GM18873 (cell line): ENCODE measurements at regions not wholly inside any gene's neighbourhood (a gene's known extent, or its start where the extent isn't known, plus 50 kb on each side); places are given as distances from the start of the nearest gene placed in this dataset.
A peak's percentile ranks its signal among the peaks of the same experiment; 100 is the strongest.
"Not testable (repeated sequence)": the region's sequence is repeated elsewhere in the genome, so short reads cannot be mapped to it uniquely, and the experiment has no call there.

Experiments used
- ATAC-seq: cut with Tn5 transposase; IDR thresholded peaks from one replicate; pipeline ENCODE4 v1.9.1; 2021; ENCODE audit warnings: mild to moderate bottlenecking, moderate library complexity, moderate number of reproducible peaks; ENCODE audit not compliant: unreplicated experiment, low FRiP score

- ATAC-seq = no peak
These were observed 400.3 kb upstream of the CAMK1G start for GRCh38 chr1:209183195-209183594.

- no peak for ATAC-seq
These were observed 395.9 kb upstream of the CAMK1G start for GRCh38 chr1:209187589-209187988.

GRCh38 chr1:209190591-209191261, 392.8 kb upstream of the CAMK1G start:
- ATAC-seq = peak; percentile 83

GRCh38 chr1:209191262-209191634, 392.3 kb upstream of the CAMK1G start:
- no peak for ATAC-seq

GRCh38 chr1:209196140-209196539, 387.4 kb upstream of the CAMK1G start:
- no peak for ATAC-seq

GRCh38 chr1:209198961-209199750, 384.4 kb upstream of the CAMK1G start:
- no peak for ATAC-seq

- ATAC-seq = no peak
These were observed 383.7 kb upstream of the CAMK1G start for GRCh38 chr1:209199822-209200221.

- ATAC-seq = not testable (repeated sequence)
These were observed 381.2 kb upstream of the CAMK1G start for GRCh38 chr1:209202321-209202720.

- ATAC-seq = no peak
These were observed 380.5 kb upstream of the CAMK1G start for GRCh38 chr1:209202830-209203532.

GRCh38 chr1:209203533-209203895, 380.0 kb upstream of the CAMK1G start:
- no peak for ATAC-seq

GRCh38 chr1:209205039-209205438, 378.5 kb upstream of the CAMK1G start:
- ATAC-seq = no peak

- peak; percentile 13 for ATAC-seq
These were observed 376.3 kb upstream of the CAMK1G start for GRCh38 chr1:209207126-209207700.

- peak; percentile 62 for ATAC-seq
These were observed 375.7 kb upstream of the CAMK1G start for GRCh38 chr1:209207701-209208286.

- ATAC-seq = no peak
These were observed 374.9 kb upstream of the CAMK1G start for GRCh38 chr1:209208648-209209047.

- ATAC-seq = no peak
These were observed 369.5 kb upstream of the CAMK1G start for GRCh38 chr1:209213989-209214388.

GRCh38 chr1:209215826-209216225, 367.7 kb upstream of the CAMK1G start:
- ATAC-seq = no peak

GRCh38 chr1:209218113-209218512, 365.4 kb upstream of the CAMK1G start:
- no peak for ATAC-seq

- ATAC-seq = no peak
These were observed 364.5 kb upstream of the CAMK1G start for GRCh38 chr1:209218981-209219380.

GRCh38 chr1:209219791-209220524, 363.6 kb upstream of the CAMK1G start:
- no peak for ATAC-seq

- no peak for ATAC-seq
These were observed 360.7 kb upstream of the CAMK1G start for GRCh38 chr1:209222826-209223225.
